Spinal cord (tissue), 9 donors: ENCODE measurements at regions not wholly inside any gene's neighbourhood (a gene's known extent, or its start where the extent isn't known, plus 50 kb on each side); places are given as distances from the start of the nearest gene placed in this dataset.

ENCODE experiments used
- DNase-seq, 6 donors: peaks; one replicate each; pipeline versions ENCODE4 v3.0.0 to v3.0.0-alpha.2; 2013 to 2015; ENCODE audit warnings: low spot score in 6 of 6, low read depth in 4 of 6
- H3K27ac ChIP-seq: one replicate; pipeline ENCODE4 v1.5.1; 2013; ENCODE audit warnings: low read depth, low read length, control low read depth
- H3K27me3 ChIP-seq: one replicate; pipeline ENCODE4 v1.6.1; 2013; ENCODE audit warnings: low read length; ENCODE audit not compliant: control insufficient read depth, insufficient read depth
- H3K36me3 ChIP-seq: one replicate; pipeline ENCODE4 v1.6.1; 2013; ENCODE audit warnings: low read length; ENCODE audit not compliant: control insufficient read depth, insufficient read depth
- H3K4me1 ChIP-seq: one replicate; pipeline ENCODE4 v1.6.1; 2013; ENCODE audit warnings: low read length; ENCODE audit not compliant: control insufficient read depth, insufficient read depth
- H3K4me3 ChIP-seq: one replicate; pipeline ENCODE4 v1.5.1; 2013; ENCODE audit warnings: low read depth, low read length, control low read depth
- H3K9me3 ChIP-seq: one replicate; pipeline ENCODE4 v1.6.1; 2013; ENCODE audit warnings: low read length; ENCODE audit not compliant: control insufficient read depth, insufficient read depth
- WGBS: methylation state at CpG from one replicate; pipeline ENCODE4 v1.1.5; 2013; ENCODE audit warnings: missing lambda C conversion rate; ENCODE audit not compliant: insufficient coverage; 5-methylcytosine and 5-hydroxymethylcytosine counted together
- donor health status: healthy.

DNA sequence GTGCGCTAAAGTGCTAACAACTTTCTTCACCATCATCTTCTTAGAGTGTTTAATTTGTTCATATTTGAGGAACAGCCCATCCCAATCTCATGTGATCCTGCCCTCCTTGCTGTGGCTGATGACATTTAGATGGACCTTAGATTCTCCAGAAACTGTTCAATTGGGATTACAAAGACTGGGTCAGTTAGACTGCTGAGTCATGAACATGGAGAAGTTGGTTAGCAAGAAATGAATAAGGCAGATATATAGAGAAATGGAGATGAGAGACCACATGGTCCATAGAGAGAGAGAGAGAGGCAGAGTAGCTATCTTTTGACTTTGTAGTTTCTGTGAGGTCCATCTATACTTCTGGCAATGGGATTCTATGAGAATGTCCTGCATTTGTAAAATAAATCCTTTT is 275.9 kb downstream of the GLUD2 start:
- H3K4me1 ChIP-seq: no peaks in the 10 kb centered on the region
- no peaks in the 10 kb centered on the region for H3K36me3 ChIP-seq
- H3K4me3 ChIP-seq: no peak overlapping the region
- no peak for DNase-seq
- H3K27ac ChIP-seq: no peak overlapping the region
- H3K9me3 ChIP-seq: no peaks in the 10 kb centered on the region
- no CpG with 5 or more reads among the region's 1 CpG for WGBS
- no peaks in the 10 kb centered on the region for H3K27me3 ChIP-seq

DNA sequence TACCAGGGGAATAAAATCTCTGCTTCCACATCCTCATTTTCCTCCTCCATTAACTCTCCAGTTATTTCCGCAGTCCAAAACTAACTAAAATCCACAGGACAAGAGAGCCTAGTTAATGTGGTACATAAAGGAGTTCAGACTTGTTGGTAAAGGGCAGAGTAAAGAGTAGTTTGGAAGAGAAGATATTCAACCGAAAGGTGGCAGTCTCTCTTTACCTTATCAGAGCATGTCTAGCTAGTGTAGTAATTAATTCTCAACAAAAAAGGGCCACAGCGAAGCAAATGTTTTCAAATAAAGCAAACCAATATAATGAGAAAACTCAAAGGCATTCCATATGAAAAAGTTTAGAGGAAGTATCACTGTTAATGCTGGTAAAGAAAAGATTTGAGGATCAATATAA is 286.5 kb downstream of the GLUD2 start:
- WGBS: no CpG with 5 or more reads among the region's 3 CpGs
- no peak for DNase-seq
- peaks cover 2% of the 10 kb centered on the region for H3K27me3 ChIP-seq
- H3K36me3 ChIP-seq: no peaks in the 10 kb centered on the region
- no peak overlapping the region for H3K27ac ChIP-seq
- no peaks in the 10 kb centered on the region for H3K9me3 ChIP-seq
- no peaks in the 10 kb centered on the region for H3K4me1 ChIP-seq
- no peak overlapping the region for H3K4me3 ChIP-seq

DNA sequence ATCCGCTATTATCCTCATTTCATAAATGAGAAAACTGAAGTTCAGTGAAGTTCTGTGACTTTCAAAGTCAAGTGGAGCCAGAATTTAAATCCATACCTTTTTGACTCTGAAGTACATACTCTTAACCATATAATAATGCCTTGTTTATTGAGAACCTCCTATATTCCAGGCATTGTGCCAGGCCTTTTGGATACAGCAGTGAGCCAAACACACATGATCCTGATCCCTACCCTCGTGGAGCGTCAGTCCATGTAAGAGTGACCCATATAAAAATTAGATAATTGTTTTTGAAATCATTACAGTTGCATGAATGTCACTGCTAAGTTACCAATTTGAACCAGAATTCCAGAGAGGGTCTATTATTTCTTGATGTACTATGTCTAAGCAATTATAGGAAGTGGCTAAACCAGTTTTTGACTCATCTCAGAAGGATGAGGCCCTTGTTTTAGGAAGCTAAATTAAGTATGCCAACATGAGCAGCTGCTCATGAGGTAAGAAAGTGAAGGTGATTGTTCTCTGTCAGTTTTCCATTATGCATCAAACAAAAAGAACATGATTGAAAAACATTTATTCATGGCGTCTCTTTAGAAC is 289.5 kb downstream of the GLUD2 start:
- no peaks in the 10 kb centered on the region for H3K9me3 ChIP-seq
- H3K27ac ChIP-seq: no peak overlapping the region
- DNase-seq: no peak
- H3K27me3 ChIP-seq: peaks cover 2% of the 10 kb centered on the region
- no peaks in the 10 kb centered on the region for H3K36me3 ChIP-seq
- no peaks in the 10 kb centered on the region for H3K4me1 ChIP-seq
- no peak overlapping the region for H3K4me3 ChIP-seq
- no CpG with 5 or more reads among the region's 4 CpGs for WGBS

DNA sequence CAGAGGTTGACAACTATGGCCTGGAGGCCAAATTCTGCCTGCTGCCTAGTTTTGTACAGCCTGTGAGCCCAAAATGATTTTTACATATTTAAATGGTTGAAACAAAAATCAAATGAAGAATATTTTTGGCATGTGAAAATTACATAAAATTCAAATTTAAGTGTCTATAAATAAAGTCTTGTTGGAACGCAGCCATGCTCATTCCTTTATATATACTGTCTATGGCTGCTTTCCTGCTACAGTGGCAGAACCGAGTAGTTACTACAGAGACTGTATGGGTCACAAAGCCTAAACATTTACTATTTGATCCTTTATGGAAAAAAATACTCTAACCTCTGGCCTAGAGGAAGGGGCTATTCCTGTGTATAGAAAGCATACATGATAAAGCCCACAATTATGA is 290.4 kb downstream of the GLUD2 start:
- Histone ChIP-seq H3K36me3 (no peaks in the 10 kb centered on the region), H3K27me3 (peaks cover 2% of the 10 kb centered on the region), H3K9me3 (no peaks in the 10 kb centered on the region), H3K4me3 (no peak overlapping the region), H3K4me1 (no peaks in the 10 kb centered on the region), H3K27ac (no peak overlapping the region)
- no CpG with 5 or more reads among the region's 2 CpGs for WGBS
- DNase-seq: peak in 1 of 6 donors; percentile 72

DNA sequence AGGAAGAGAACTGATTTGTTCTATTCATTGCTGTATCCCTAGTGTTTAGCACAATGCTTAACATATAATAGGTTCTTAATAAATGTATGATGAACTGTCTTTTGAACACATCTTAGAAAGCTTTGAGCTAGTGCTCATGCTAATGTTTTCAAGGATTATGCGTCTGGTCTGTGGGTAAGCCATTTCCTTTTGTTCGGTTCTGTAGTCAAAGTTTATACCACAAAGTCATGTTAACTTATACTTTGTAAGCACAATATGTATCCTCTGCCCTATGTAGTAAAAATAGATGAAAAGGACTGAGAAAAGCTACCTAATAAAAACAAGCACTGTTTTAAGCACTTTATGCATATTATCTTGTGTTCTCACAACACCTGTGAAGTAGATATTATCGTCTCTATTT is 301.9 kb downstream of the GLUD2 start:
- Histone ChIP-seq H3K9me3 (no peaks in the 10 kb centered on the region), H3K27ac (no peak overlapping the region), H3K4me3 (no peak overlapping the region), H3K4me1 (no peaks in the 10 kb centered on the region), H3K27me3 (no peaks in the 10 kb centered on the region), H3K36me3 (no peaks in the 10 kb centered on the region)
- DNase-seq: no peak
- WGBS: no CpG with 5 or more reads among the region's 3 CpGs

DNA sequence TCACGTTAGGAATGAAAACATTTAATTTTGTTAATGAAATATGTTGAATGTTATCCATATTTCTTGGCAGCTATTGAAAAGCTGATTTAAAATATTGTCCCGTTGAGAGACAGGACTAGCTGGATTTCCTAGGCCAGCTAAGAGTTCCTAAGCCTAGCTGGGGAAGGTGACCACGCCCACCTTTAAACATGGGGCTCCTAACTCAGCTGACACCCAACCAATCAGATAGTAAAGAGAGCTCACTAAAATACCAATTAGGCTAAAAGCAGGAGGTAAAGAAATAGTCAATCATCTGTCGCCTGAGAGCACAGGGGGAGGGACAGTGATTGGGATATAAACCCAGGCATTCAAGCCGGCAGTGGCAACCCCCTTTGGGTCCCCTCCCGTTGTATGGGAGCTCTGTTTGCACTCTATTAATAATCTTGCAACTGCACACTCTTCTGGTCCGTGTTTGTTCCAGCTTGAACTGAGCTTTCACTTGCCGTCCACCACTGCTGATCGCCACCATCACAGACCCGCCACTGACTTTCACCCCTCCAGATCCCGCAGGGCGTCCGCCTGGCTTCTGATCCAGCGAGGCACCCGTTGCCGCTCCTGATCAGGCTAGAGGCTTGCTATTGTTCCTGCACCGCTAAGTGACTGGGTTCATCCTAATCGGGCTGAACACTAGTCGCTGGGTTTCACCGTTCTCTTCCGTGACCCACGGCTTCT is 308.9 kb downstream of the GLUD2 start:
- no peak overlapping the region for H3K4me3 ChIP-seq
- H3K36me3 ChIP-seq: no peaks in the 10 kb centered on the region
- H3K4me1 ChIP-seq: no peaks in the 10 kb centered on the region
- no peak for DNase-seq
- H3K9me3 ChIP-seq: no peaks in the 10 kb centered on the region
- no peaks in the 10 kb centered on the region for H3K27me3 ChIP-seq
- no peak overlapping the region for H3K27ac ChIP-seq
- WGBS: 83% methylated on average over 19 of the region's 22 CpGs

DNA sequence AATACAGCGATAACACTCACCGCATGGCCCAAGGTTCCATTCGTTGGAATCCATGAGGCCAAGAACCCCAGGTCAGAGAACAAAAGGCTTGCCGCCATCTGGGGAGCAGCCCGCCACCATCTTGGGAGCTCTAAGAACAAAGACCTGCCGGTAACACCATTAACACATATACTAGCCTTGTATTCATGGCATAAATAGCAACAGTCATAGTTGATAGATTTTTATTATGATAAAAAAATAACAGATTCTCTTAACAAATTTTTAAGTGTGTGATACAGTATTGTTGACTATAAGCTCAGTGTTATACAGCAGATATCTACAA is 309.4 kb downstream of the GLUD2 start:
- Histone ChIP-seq H3K36me3 (no peaks in the 10 kb centered on the region), H3K27me3 (no peaks in the 10 kb centered on the region), H3K4me1 (no peaks in the 10 kb centered on the region), H3K9me3 (no peaks in the 10 kb centered on the region), H3K27ac (no peak overlapping the region), H3K4me3 (no peak overlapping the region)
- WGBS: 94% methylated on average over 3 of the region's 6 CpGs
- DNase-seq: no peak

DNA sequence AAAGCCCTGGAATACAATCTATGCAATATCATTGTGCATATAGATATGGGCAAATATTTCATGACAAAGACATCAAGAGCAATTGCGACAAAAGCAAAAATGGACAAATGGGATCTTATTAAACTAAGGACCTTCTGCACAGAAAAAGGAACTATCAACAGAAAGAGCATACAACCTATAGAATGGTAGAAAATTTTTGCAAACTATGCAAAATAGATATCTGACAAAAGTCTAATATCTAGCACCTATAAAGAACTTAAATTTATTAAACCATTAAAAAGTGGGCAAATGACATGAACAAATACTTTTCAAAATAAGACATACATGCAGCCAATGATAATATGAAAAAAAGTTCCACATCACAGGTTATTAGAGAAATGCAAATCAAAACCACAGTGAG is 312.9 kb downstream of the GLUD2 start:
- H3K27me3 ChIP-seq: no peaks in the 10 kb centered on the region
- H3K4me1 ChIP-seq: no peaks in the 10 kb centered on the region
- no CpG with 5 or more reads among the region's 1 CpG for WGBS
- DNase-seq: no peak
- no peaks in the 10 kb centered on the region for H3K36me3 ChIP-seq
- H3K4me3 ChIP-seq: no peak overlapping the region
- H3K9me3 ChIP-seq: no peaks in the 10 kb centered on the region
- H3K27ac ChIP-seq: no peak overlapping the region

DNA sequence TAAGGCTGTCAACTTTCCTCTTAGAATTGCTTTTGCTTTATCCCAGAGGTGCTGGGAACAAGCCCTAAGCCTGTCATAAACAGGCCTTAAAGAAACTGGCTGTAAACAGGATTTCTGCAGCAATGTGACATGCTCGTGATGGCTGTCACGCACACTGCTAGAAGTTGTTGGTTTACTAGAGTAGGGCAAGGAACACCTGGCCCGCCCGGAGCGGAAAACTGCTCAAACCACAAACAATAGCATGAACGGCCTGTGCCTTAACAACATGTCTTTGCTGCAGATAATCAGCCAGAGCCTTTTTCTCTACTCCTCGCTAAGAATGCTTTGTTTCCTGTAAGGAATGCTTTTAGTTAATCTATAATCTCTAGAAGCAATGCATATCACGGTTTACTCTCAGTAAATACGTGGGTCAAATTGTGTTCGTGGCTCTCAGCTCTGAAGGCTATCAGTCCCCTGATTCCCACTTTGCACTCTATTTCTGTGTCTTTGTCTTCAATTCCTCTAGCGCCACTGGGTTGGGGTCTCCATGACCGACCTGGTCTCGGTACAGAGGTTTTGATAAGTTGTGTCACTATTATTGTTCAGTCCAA is 318.3 kb downstream of the GLUD2 start:
- DNase-seq: no peak
- Histone ChIP-seq H3K36me3 (no peaks in the 10 kb centered on the region), H3K4me3 (no peak overlapping the region), H3K9me3 (no peaks in the 10 kb centered on the region), H3K4me1 (no peaks in the 10 kb centered on the region), H3K27me3 (no peaks in the 10 kb centered on the region), H3K27ac (no peak overlapping the region)
- 54% methylated on average over 5 of the region's 13 CpGs for WGBS

DNA sequence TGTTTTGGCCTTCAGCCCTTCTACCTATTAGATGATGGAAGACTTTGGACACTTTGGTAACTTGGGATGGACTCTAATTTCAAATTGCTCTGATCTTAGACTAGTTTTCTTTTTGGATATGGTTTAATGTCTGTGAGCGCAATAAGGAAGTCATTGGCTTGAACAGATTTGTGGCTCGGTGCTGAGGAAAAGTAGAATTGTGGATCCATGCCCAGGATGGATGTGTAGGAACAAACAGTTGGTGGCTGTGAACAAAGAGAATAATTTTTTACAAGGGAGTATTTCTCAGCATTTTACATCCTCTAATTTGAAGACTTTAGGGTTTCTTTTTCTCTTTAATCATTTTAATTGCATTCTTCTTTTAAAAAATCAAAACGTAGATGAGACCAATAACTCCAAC is 327.1 kb downstream of the GLUD2 start:
- peak in 1 of 6 donors; percentile 78 for DNase-seq
- Histone ChIP-seq H3K9me3 (no peaks in the 10 kb centered on the region), H3K27ac (no peak overlapping the region), H3K4me3 (no peak overlapping the region), H3K36me3 (no peaks in the 10 kb centered on the region), H3K4me1 (no peaks in the 10 kb centered on the region), H3K27me3 (no peaks in the 10 kb centered on the region)
- 83% methylated on average over 2 of the region's 3 CpGs for WGBS
